ENCODE measurements at regions not wholly inside any gene's neighbourhood (a gene's known extent, or its start where the extent isn't known, plus 50 kb on each side); places are given as distances from the start of the nearest gene placed in this dataset.
"Not testable (repeated sequence)": the region's sequence is repeated elsewhere in the genome, so short reads cannot be mapped to it uniquely, and the experiment has no call there.

DNA sequence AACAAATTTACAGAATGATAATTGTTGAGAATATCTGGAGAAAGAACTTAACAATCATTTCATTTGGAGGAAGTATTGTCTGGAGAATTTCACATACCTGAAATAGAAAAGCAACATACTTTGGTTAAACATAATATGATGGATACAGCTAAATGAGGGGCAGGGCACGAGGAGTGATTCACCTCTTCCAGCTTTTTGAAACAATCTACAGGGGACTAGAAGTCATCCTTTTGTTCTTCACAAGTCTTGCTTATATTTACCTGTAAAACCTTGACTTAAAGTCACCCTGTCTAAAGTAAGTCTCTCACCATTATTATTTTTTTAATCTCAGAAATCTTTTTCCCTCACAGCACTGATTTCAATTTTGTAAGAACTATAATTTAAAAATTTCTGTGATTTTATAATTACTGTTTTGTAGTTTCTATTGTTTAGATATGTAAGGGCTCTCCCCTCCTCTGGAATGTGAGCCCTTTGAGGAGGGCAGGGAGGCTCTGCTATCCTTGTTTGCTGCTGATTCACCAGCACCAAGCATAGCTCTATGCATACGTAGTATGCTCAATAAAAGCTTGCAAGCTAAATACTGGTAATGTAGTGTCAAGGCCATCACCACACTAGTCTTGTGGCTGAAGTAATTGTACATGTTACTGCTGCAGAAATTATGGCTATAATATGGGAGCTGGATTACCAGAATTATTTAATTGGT lies 193.9 kb upstream of the THRB start:
- no peak overlapping the region for H3K27ac ChIP-seq
- TF ChIP-seq, protein P1, sequence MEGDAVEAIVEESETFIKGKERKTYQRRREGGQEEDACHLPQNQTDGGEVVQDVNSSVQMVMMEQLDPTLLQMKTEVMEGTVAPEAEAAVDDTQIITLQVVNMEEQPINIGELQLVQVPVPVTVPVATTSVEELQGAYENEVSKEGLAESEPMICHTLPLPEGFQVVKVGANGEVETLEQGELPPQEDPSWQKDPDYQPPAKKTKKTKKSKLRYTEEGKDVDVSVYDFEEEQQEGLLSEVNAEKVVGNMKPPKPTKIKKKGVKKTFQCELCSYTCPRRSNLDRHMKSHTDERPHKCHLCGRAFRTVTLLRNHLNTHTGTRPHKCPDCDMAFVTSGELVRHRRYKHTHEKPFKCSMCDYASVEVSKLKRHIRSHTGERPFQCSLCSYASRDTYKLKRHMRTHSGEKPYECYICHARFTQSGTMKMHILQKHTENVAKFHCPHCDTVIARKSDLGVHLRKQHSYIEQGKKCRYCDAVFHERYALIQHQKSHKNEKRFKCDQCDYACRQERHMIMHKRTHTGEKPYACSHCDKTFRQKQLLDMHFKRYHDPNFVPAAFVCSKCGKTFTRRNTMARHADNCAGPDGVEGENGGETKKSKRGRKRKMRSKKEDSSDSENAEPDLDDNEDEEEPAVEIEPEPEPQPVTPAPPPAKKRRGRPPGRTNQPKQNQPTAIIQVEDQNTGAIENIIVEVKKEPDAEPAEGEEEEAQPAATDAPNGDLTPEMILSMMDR (conservative IDR thresholded peaks at IDR 0.05) = no peak
- TF ChIP-seq ZFX (IDR thresholded peaks at IDR 0.05) = no peak

DNA sequence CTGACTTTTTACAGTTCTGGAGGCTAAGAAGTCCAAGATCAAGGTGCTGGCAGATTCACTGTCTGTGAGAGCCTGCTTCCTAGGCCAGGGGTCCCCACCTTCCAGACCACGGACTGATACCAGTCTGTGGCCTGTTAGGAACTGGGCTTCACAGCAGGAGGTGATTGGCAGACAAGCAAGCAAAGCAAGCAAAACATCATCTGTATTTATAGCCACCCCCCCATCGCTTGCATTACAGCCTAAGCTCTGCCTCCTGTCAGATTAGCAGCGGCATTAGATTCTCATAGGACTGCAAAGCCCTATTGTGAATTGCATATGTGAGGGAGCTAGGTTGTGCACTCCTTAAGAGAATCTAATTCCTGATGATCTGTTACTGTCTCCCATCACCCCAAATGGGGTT lies 194.7 kb upstream of the THRB start:
- H3K27ac ChIP-seq = no peak overlapping the region
- TF ChIP-seq, protein P1 (conservative IDR thresholded peaks at IDR 0.05) = no peak
- TF ChIP-seq ZFX (IDR thresholded peaks at IDR 0.05) = no peak

DNA sequence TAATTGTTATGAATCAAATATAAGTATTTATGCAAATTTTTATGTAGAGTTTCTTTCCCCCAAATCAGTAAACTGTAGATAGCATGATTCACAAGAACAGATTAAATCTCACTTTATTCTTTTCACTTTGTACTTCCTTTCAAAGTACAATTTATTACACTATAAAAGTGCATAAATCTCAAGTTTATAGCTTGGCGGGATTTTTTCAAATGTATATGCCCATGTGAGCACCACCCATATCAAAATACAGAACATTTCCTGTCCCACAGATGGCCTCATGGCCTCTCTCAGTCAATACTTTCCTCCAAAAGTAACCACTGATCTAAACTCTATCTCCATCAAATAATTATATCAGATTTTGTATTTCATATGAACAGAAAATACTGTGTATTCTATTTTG lies 196.1 kb upstream of the THRB start:
- TF ChIP-seq ZFX (IDR thresholded peaks at IDR 0.05) = no peak
- TF ChIP-seq, protein P1 (conservative IDR thresholded peaks at IDR 0.05) = no peak
- H3K27ac ChIP-seq = no peak overlapping the region

DNA sequence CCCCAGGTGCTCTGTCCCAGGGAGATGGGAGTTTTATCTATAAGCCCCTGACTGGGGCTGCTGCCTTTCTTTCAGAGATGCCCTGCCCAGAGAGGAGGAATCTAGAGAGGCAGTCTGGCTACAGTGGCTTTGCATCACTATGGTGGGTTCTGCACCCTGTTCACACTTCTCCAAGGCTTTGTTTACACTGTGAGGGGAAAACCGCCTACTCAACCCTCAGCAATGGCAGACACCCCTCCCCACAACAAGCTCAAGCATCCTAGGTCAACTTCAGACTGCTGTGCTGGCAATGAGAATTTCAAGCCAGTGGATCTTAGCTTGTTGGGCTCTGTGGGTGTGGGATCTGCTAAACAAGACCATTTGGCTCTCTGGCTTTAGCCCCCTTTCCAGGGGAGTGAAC lies 204.4 kb upstream of the THRB start:
- not testable (repeated sequence) for H3K27ac ChIP-seq

DNA sequence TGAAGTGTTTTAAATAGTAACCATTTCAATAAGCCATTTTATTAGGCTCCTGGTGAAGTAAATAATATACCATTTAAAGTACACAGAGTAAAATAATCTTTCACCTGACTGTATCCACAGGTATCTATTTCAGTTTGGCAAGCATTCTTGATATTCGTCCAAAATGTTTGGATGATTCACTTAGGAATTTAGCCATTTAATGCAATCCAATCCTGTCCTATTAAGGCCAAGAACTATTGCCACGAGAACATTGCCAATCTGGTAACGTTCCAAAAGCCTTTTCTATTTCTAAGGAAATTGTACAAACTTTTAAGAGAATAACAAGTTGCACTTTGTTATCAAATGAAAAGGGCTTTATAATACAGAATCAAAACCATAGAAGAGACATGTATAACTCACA lies 209.8 kb upstream of the THRB start:
- H3K27ac ChIP-seq = no peak overlapping the region
- no peak for TF ChIP-seq ZFX (IDR thresholded peaks at IDR 0.05)

DNA sequence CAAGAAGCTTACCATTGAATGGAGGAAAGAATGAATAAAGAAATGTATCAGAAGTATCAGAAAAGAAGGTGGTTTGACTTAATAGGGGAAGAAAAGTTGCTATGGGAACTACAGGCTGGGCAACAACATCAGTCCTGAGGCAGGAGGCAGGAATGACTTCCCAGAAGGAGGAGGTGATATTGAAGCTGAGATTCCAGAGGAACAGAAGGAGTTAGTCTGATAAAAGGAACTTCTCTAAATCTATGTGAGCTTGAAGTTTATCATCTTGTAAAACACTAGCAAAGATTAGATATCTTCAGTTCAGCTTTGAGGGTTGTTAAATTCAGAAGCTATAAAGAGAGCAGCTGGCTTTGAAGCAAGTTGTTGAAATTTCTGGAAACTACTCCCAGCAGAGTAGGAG lies 213.3 kb upstream of the THRB start:
- H3K27ac ChIP-seq = no peak overlapping the region
- TF ChIP-seq, protein P1 (conservative IDR thresholded peaks at IDR 0.05) = no peak
- TF ChIP-seq ZFX (IDR thresholded peaks at IDR 0.05) = no peak

DNA sequence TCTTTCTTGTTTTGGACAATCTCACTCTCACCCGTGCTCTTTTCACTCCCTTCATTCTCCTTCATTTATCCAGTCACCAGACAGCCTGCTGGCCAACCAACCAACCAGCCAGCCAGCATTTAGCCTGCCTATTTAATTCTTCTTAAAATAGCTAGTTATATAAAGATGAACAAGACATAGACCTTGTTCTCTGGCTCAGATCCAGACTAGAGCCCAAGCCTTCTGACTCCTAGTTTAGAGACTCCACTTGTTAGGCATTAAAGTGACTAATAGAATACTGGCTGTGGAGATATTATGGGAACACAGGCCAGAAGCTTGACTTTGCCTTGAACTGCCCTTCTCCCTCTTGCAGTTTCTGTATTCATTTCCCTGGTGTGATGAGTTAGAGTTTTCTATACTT lies 215.3 kb upstream of the THRB start:
- no peak overlapping the region for H3K27ac ChIP-seq
- TF ChIP-seq ZFX (IDR thresholded peaks at IDR 0.05) = no peak
- TF ChIP-seq, protein P1 (conservative IDR thresholded peaks at IDR 0.05) = no peak

DNA sequence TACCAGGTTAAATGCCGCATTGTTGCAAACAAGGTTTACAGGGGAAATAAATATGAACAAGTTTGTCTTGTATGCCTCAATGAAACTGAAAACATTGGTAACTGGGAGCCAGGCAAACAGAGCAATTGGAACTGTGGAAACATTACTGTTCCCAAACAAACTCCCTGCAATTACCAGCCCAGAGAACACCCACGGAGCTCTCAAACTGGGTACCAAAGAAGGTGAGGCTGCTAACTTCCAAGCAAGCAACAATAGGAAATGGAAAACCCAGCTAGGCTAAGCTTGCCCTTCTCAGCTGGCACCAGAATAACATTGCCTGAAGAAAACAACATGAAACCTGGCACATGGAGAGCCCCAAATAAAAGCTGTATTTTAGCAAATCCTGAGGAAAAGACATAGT lies 218.9 kb upstream of the THRB start:
- no peak overlapping the region for H3K27ac ChIP-seq
- TF ChIP-seq, protein P1 (conservative IDR thresholded peaks at IDR 0.05) = no peak
- no peak for TF ChIP-seq ZFX (IDR thresholded peaks at IDR 0.05)

Data from C4-2B (cell line).